MM.1S (cell line): ENCODE measurements at regions not wholly inside any gene's neighbourhood (a gene's known extent, or its start where the extent isn't known, plus 50 kb on each side); places are given as distances from the start of the nearest gene placed in this dataset.

Experiments
- DNase-seq: peaks from one replicate; pipeline ENCODE4 v3.0.0-alpha.2; 2015
- H2AFZ ChIP-seq: fragments of 300-600 bp; sonication (generic); 2 replicates; pipeline ENCODE4 v1.6.0; 2016; ENCODE audit warnings: antibody characterized with exemption, low read length
- H3F3A ChIP-seq: fragments of 300-600 bp; sonication (generic); 2 replicates; pipeline ENCODE4 v1.6.1; 2016; ENCODE audit warnings: mild to moderate bottlenecking, antibody characterized with exemption, low read length, moderate library complexity, mixed read lengths; ENCODE audit not compliant: insufficient read depth
- H3K27ac ChIP-seq: fragments of 300-600 bp; sonication (generic); 2 replicates; pipeline ENCODE4 v1.5.1; 2016; ENCODE audit warnings: mild to moderate bottlenecking, low read length
- H3K27me3 ChIP-seq: fragments of 300-600 bp; sonication (generic); replicated peaks from 2 replicates; pipeline ENCODE4 v1.6.0; 2016; ENCODE audit warnings: low read length; ENCODE audit not compliant: insufficient read depth
- H3K36me3 ChIP-seq: fragments of 300-600 bp; sonication (generic); replicated peaks from 2 replicates; pipeline ENCODE4 v1.6.1; 2016; ENCODE audit warnings: mild to moderate bottlenecking, low read length, mixed read lengths; ENCODE audit not compliant: insufficient read depth
- H3K4me1 ChIP-seq: fragments of 300-600 bp; sonication (generic); 2 replicates; pipeline ENCODE4 v1.6.1; 2016; ENCODE audit warnings: low read length, mixed read lengths
- H3K4me2 ChIP-seq: fragments of 300-600 bp; sonication (generic); 2 replicates; pipeline ENCODE4 v1.6.0; 2016; ENCODE audit warnings: low read depth, low read length
- H3K4me3 ChIP-seq: fragments of 300-600 bp; sonication (generic); 2 replicates; pipeline ENCODE4 v1.5.1; 2016; ENCODE audit warnings: low read length, mixed read lengths
- H3K79me2 ChIP-seq: fragments of 300-600 bp; sonication (generic); 2 replicates; pipeline ENCODE4 v1.6.1; 2016; ENCODE audit warnings: mixed run types, low read length, mixed read lengths
- H3K9ac ChIP-seq: fragments of 300-600 bp; sonication (generic); 2 replicates; pipeline ENCODE4 v1.6.1; 2016; ENCODE audit warnings: low read length, mixed read lengths
- H3K9me2 ChIP-seq: fragments of 300-600 bp; sonication (generic); replicated peaks from 2 replicates; pipeline ENCODE4 v1.6.1; 2016; ENCODE audit warnings: mild to moderate bottlenecking, low read length, mixed read lengths; ENCODE audit not compliant: insufficient read depth
- H3K9me3 ChIP-seq: fragments of 300-600 bp; sonication (generic); replicated peaks from 2 replicates; pipeline ENCODE4 v1.6.1; 2016; ENCODE audit warnings: mild to moderate bottlenecking, low read length, mixed read lengths; ENCODE audit not compliant: insufficient read depth
- H4K20me1 ChIP-seq: fragments of 300-600 bp; sonication (generic); 2 replicates; pipeline ENCODE4 v1.6.1; 2016; ENCODE audit warnings: mild to moderate bottlenecking, low read length, moderate library complexity, mixed read lengths; ENCODE audit not compliant: insufficient read depth
- EZH2 ChIP-seq: fragments of 300-600 bp; sonication (generic); optimal IDR thresholded peaks from 2 replicates; pipeline ENCODE3; 2017; ENCODE audit warnings: low read depth, mild to moderate bottlenecking, antibody characterized with exemption, low read length, mixed read lengths
- EZH2phosphoT487 ChIP-seq: fragments of 300-600 bp; sonication (generic); IDR thresholded peaks from 2 replicates; pipeline ENCODE4 v1.6.1; 2018; ENCODE audit warnings: antibody characterized with exemption, low read length
- TF ChIP-seq, protein P1 (sequence below): fragments of 300-600 bp; sonication (generic); IDR thresholded peaks from 2 replicates; pipeline ENCODE4 v1.5.1; 2016; ENCODE audit warnings: antibody characterized with exemption, low read length, mixed read lengths

DNA sequence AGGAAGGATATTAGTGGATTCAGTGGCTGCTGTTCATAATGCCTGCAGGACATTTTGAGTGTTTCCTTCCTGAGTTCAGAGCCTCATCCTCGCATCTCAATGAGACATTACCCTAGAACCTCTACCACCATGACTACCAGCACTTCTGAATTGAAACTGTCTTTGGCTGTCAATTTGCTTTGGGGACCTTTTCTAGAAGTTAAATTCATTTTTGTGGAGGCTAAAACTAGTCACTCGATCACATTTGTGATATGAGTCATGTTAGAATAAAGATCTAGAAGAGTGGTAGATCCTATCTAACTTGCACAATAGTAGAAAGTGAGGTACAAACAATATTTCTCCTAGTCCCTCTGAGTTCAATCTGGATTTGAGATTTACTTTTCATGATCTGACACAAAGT, 124.9 kb downstream of the KCNRG start:
- no peaks in the 10 kb centered on the region for H4K20me1 ChIP-seq
- H2AFZ ChIP-seq, result no peak overlapping the region
- H3K27me3 ChIP-seq, result no peaks in the 10 kb centered on the region
- no peaks in the 10 kb centered on the region for H3K9me3 ChIP-seq
- no peaks in the 10 kb centered on the region for H3F3A ChIP-seq
- no peak overlapping the region for H3K9ac ChIP-seq
- TF ChIP-seq, protein P1, sequence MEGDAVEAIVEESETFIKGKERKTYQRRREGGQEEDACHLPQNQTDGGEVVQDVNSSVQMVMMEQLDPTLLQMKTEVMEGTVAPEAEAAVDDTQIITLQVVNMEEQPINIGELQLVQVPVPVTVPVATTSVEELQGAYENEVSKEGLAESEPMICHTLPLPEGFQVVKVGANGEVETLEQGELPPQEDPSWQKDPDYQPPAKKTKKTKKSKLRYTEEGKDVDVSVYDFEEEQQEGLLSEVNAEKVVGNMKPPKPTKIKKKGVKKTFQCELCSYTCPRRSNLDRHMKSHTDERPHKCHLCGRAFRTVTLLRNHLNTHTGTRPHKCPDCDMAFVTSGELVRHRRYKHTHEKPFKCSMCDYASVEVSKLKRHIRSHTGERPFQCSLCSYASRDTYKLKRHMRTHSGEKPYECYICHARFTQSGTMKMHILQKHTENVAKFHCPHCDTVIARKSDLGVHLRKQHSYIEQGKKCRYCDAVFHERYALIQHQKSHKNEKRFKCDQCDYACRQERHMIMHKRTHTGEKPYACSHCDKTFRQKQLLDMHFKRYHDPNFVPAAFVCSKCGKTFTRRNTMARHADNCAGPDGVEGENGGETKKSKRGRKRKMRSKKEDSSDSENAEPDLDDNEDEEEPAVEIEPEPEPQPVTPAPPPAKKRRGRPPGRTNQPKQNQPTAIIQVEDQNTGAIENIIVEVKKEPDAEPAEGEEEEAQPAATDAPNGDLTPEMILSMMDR, result no peak
- TF ChIP-seq EZH2, result no peak
- TF ChIP-seq EZH2phosphoT487, result no peak
- no peaks in the 10 kb centered on the region for H3K36me3 ChIP-seq
- H3K9me2 ChIP-seq, result no peaks in the 10 kb centered on the region
- H3K4me3 ChIP-seq, result no peak overlapping the region
- no peaks in the 10 kb centered on the region for H3K79me2 ChIP-seq
- H3K4me1 ChIP-seq, result no peaks in the 10 kb centered on the region
- no peak overlapping the region for H3K4me2 ChIP-seq
- no peak overlapping the region for H3K27ac ChIP-seq
- DNase-seq, result no peak

DNA sequence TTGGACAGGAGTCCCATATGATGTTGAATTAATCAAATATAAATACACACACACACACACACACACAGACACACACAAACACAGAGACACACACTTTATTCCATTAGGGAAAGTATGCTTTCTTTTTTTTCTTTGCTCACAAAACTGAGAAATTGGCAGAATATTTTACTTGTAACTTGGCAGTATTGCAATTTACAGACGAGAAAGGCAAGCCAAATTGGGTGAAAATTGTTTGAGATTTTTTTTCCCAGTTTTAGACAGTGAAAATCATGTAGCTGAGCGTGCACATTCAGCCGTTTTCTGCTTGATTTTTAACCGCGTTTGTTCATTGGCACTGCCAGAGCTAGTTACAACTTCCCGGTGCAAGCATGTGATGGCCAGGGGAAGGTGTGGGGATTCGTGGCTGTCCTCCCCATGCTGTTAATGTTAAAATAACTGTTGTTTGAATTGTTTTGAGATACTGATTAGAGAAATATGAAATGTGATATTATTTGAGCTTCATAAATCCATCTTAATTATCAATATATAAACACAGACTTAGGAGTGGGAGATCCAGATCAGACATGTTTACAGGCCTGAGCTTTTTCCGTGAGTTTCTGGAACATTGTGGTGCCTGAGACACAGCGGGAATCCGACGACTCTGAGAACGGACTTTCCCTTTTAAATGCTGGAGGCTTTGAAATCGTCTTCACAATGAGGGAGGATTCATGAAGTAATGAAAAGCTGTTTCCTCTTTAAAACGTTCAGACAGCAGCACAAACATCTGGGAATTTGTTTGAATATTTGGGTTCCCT, 125.5 kb downstream of the KCNRG start:
- no peaks in the 10 kb centered on the region for H3K4me1 ChIP-seq
- TF ChIP-seq, protein P1, result no peak
- TF ChIP-seq EZH2phosphoT487 (no peak), EZH2 (no peak)
- no peaks in the 10 kb centered on the region for H4K20me1 ChIP-seq
- no peak overlapping the region for H3K4me3 ChIP-seq
- H3K9me2 ChIP-seq, result no peaks in the 10 kb centered on the region
- no peaks in the 10 kb centered on the region for H3K36me3 ChIP-seq
- no peaks in the 10 kb centered on the region for H3F3A ChIP-seq
- DNase-seq, result no peak
- H3K79me2 ChIP-seq, result no peaks in the 10 kb centered on the region
- no peaks in the 10 kb centered on the region for H3K27me3 ChIP-seq
- no peaks in the 10 kb centered on the region for H3K9me3 ChIP-seq
- no peak overlapping the region for H3K4me2 ChIP-seq
- H3K9ac ChIP-seq, result no peak overlapping the region
- H2AFZ ChIP-seq, result no peak overlapping the region
- no peak overlapping the region for H3K27ac ChIP-seq

DNA sequence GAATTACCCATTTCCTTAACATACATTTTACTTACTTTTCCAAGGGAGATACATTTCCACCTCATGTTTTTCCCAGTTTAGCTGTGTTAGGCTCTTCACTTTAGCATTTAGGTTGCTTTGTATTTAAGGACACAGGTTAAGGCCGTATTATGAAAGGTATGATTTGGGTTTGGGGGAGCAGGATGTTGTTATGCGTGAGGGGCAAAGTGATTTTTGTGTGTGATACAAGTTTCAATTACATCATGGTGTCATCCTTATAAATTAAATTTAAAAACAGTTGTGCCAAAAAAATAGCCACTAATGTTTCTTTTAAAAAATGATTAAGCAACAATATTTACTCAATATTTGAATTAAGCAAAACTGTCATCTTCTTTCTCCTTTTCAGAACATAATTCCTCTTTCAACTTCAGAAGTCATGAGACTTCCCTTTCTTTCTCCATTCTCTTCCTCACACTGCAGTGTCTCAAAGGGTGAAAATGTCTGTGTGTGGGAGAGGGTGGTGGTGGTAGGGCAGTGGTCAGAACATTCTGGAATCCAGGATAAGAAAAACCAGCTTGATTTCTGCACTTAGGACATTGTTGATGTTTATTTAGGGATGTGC, 126.2 kb downstream of the KCNRG start:
- H3K4me3 ChIP-seq, result no peak overlapping the region
- H3K27me3 ChIP-seq, result no peaks in the 10 kb centered on the region
- H3F3A ChIP-seq, result no peaks in the 10 kb centered on the region
- no peak overlapping the region for H3K9ac ChIP-seq
- DNase-seq, result no peak
- no peaks in the 10 kb centered on the region for H3K79me2 ChIP-seq
- H3K4me1 ChIP-seq, result no peaks in the 10 kb centered on the region
- no peak overlapping the region for H2AFZ ChIP-seq
- H3K9me3 ChIP-seq, result no peaks in the 10 kb centered on the region
- TF ChIP-seq EZH2 (no peak), EZH2phosphoT487 (no peak)
- TF ChIP-seq, protein P1, result no peak
- H3K9me2 ChIP-seq, result no peaks in the 10 kb centered on the region
- no peak overlapping the region for H3K4me2 ChIP-seq
- no peak overlapping the region for H3K27ac ChIP-seq
- no peaks in the 10 kb centered on the region for H3K36me3 ChIP-seq
- H4K20me1 ChIP-seq, result no peaks in the 10 kb centered on the region
